ENCODE measurements at regions not wholly inside any gene's neighbourhood (a gene's known extent, or its start where the extent isn't known, plus 50 kb on each side); places are given as distances from the start of the nearest gene placed in this dataset.

GRCh38 chr16:85317704-85318103, 205.4 kb upstream of the CIBAR2 start:
- no peaks in the 10 kb centered on the region for H3K27me3 ChIP-seq
- no peaks in the 10 kb centered on the region for H3K36me3 ChIP-seq
- intact Hi-C loops (cut with DNase I) = no loop called here

GRCh38 chr16:85319208-85319983, 207.1 kb upstream of the CIBAR2 start:
- intact Hi-C loops (cut with DNase I) = no loop called here
- Histone ChIP-seq H3K4me1 (peaks cover 20 to 34% of the 10 kb centered on the region in 2 donors), H3K27ac (peak overlapping the region in 1 of 3 donors; percentile 92), H3K27me3 (no peaks in the 10 kb centered on the region), H3K9me3 (no peaks in the 10 kb centered on the region), H3K4me3 (replicated peaks in 1 of 3) (no peak overlapping the region), H3K36me3 (no peaks in the 10 kb centered on the region)
- WGBS, 2 donors = 90 to 96% methylated on average over 24 of the region's 24 CpGs
- TF ChIP-seq POLR2A (IDR thresholded peaks at IDR 0.05) = no peak
- TF ChIP-seq CTCF (IDR thresholded peaks at IDR 0.05) = no peak
- DNase-seq = no peak

More at GRCh38 chr16:85317704-85318103, 205.4 kb upstream of the CIBAR2 start:
- WGBS, 2 donors = 82 to 85% methylated on average over 12 of the region's 12 CpGs
- no peak for DNase-seq
- Histone ChIP-seq H3K4me1 (peaks cover 35 to 48% of the 10 kb centered on the region in 2 donors), H3K9me3 (no peaks in the 10 kb centered on the region), H3K27ac (no peak overlapping the region), H3K4me3 (replicated peaks in 1 of 3) (no peak overlapping the region)
- TF ChIP-seq CTCF (IDR thresholded peaks at IDR 0.05) (no peak), POLR2A (IDR thresholded peaks at IDR 0.05) (no peak)

GRCh38 chr16:85319984-85320440, 207.7 kb upstream of the CIBAR2 start:
- no peaks in the 10 kb centered on the region for H3K36me3 ChIP-seq
- no peak for DNase-seq
- H3K27me3 ChIP-seq = no peaks in the 10 kb centered on the region
- H3K9me3 ChIP-seq = no peaks in the 10 kb centered on the region
- peaks cover 20 to 29% of the 10 kb centered on the region in 2 donors for H3K4me1 ChIP-seq
- TF ChIP-seq CTCF (IDR thresholded peaks at IDR 0.05) (no peak), POLR2A (IDR thresholded peaks at IDR 0.05) (no peak)
- peak overlapping the region in 1 of 3 donors; percentile 92 for H3K27ac ChIP-seq
- WGBS, 2 donors = 87% methylated on average over 19 of the region's 19 CpGs
- intact Hi-C loops (cut with DNase I) = no loop called here
- H3K4me3 ChIP-seq (replicated peaks in 1 of 3) = no peak overlapping the region

- Histone ChIP-seq H3K9me3 (no peaks in the 10 kb centered on the region), H3K36me3 (no peaks in the 10 kb centered on the region), H3K27me3 (no peaks in the 10 kb centered on the region), H3K4me3 (replicated peaks in 1 of 3) (no peak overlapping the region), H3K27ac (peak overlapping the region; percentile 84 to 92 (median 89)), H3K4me1 (peaks cover 20 to 29% of the 10 kb centered on the region in 2 donors)
- TF ChIP-seq CTCF (IDR thresholded peaks at IDR 0.05) (no peak), POLR2A (IDR thresholded peaks at IDR 0.05) (no peak)
- no peak for DNase-seq
- intact Hi-C loops (cut with DNase I) = no loop called here
- WGBS, 2 donors = 90 to 93% methylated on average over 11 of the region's 11 CpGs
Measured at GRCh38 chr16:85320677-85321385, 208.6 kb upstream of the CIBAR2 start.

Measured in thyroid gland (tissue), 4 donors.